ENCODE measurements at regions not wholly inside any gene's neighbourhood (a gene's known extent, or its start where the extent isn't known, plus 50 kb on each side); places are given as distances from the start of the nearest gene placed in this dataset.

DNA sequence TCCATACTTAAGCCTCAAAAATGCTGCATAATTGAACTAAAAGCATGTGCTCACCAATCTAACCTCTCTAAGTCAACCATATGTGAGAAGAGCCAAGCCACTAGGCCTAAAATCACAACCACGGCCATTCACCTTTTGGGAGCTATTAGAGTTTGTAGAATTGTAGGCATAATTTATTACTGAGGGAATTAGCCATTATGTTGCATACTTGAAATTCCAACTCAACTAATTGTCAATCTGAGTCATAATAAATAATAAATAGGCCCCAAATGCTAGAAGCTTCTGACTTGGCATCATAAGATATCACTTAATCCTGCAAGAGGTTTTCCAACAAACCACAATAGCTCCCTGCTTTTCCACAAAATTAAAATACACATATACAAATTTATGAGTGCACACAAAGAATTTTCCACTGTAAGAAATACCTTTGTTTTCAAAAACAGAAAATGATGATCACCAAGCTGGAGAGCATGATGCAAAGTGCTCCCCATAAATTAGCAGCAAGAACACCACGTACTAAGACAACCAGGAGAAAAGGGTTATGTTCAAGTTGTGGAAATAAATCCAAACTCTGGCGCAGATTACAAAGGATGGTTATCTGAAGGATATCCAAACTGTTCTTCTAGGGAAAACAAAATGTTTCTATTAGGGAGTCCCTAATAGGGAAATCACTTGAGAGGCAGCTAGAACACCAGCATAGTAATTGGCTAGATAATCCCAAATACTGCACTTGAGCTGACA lies 250.0 kb upstream of the SLC30A5 start:
- H4K20me1 ChIP-seq (ENCODE audit: insufficient read depth, low read length): no peaks in the 10 kb centered on the region
- no peak for DNase-seq
- no peak for ATAC-seq (ENCODE audit: insufficient read depth, low read depth)
- no peaks in the 10 kb centered on the region for H3K79me2 ChIP-seq (ENCODE audit: insufficient read depth, low read length)
- H3K4me1 ChIP-seq (ENCODE audit: insufficient read depth, low read length): no peaks in the 10 kb centered on the region
- no peak for TF ChIP-seq EZH2 (IDR thresholded peaks at IDR 0.05; ENCODE audit: borderline replicate concordance, low read depth, low read length, severe bottlenecking)
- no peak for TF ChIP-seq CTCF (IDR thresholded peaks at IDR 0.05; ENCODE audit: borderline replicate concordance, extremely low read depth, low read length, poor library complexity, severe bottlenecking)
- H3K36me3 ChIP-seq (ENCODE audit: insufficient read depth, low read length): no peaks in the 10 kb centered on the region
- H3K9me3 ChIP-seq (ENCODE audit: insufficient read depth, low read length, severe bottlenecking): no peaks in the 10 kb centered on the region
- no peaks in the 10 kb centered on the region for H3K27me3 ChIP-seq (ENCODE audit: insufficient read depth, low read length, poor library complexity)
- H3K9ac ChIP-seq (ENCODE audit: low read depth, low read length): no peak overlapping the region
- no peak overlapping the region for H3K4me2 ChIP-seq (ENCODE audit: insufficient read depth, low read length)
- no peak overlapping the region for H3K27ac ChIP-seq (ENCODE audit: low read length)
- no peak overlapping the region for H2AFZ ChIP-seq (ENCODE audit: low read depth, low read length)
- H3K4me3 ChIP-seq (ENCODE audit: low read depth in 1 of 2, low read length in 2 of 2): no peak overlapping the region

DNA sequence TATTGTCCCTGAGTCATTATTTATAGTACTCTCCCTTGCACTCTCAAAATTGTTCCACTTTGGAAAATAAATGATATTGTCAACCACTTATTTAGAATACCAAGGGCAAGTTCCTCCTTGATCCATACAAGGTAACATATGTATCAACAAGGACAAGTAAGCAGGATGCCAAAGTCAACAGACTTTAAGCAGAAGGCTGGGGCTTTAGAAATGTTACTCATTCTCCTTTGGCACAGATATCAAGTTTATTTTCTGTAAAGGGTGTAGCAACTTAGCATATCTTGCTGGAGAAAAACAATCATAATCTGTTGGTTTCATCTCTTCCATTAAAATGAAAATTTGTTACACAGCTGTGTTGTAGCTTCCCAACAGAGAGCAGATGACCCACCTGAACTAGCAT lies 248.7 kb upstream of the SLC30A5 start:
- no peaks in the 10 kb centered on the region for H4K20me1 ChIP-seq (ENCODE audit: insufficient read depth, low read length)
- no peak overlapping the region for H2AFZ ChIP-seq (ENCODE audit: low read depth, low read length)
- H3K79me2 ChIP-seq (ENCODE audit: insufficient read depth, low read length): no peaks in the 10 kb centered on the region
- H3K27ac ChIP-seq (ENCODE audit: low read length): no peak overlapping the region
- H3K4me1 ChIP-seq (ENCODE audit: insufficient read depth, low read length): no peaks in the 10 kb centered on the region
- H3K4me3 ChIP-seq (ENCODE audit: low read depth in 1 of 2, low read length in 2 of 2): no peak overlapping the region
- H3K27me3 ChIP-seq (ENCODE audit: insufficient read depth, low read length, poor library complexity): no peaks in the 10 kb centered on the region
- no peak for TF ChIP-seq EZH2 (IDR thresholded peaks at IDR 0.05; ENCODE audit: borderline replicate concordance, low read depth, low read length, severe bottlenecking)
- TF ChIP-seq CTCF (IDR thresholded peaks at IDR 0.05; ENCODE audit: borderline replicate concordance, extremely low read depth, low read length, poor library complexity, severe bottlenecking): no peak
- DNase-seq (no peak), ATAC-seq (ENCODE audit: insufficient read depth, low read depth) (no peak)
- no peak overlapping the region for H3K9ac ChIP-seq (ENCODE audit: low read depth, low read length)
- no peak overlapping the region for H3K4me2 ChIP-seq (ENCODE audit: insufficient read depth, low read length)
- H3K9me3 ChIP-seq (ENCODE audit: insufficient read depth, low read length, severe bottlenecking): no peaks in the 10 kb centered on the region
- no peaks in the 10 kb centered on the region for H3K36me3 ChIP-seq (ENCODE audit: insufficient read depth, low read length)

DNA sequence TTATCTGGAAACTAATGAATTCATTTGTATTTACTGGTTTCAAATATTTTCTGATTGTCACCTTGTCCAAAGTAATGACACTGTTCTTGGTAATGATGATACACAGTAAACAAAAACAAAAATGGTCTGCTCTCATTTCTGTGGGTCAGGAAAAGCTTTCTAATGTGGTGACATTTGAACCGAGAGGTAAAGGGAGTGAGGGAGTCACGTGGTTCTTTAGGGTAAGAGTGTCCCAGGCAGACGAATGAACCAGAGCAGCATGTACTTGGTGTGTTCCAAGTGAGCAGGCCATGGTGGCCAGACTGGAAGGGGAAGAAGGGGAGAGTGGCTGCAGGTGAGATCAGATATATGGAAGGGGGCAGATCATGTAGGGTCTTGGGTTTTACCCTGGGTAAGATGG lies 247.0 kb upstream of the SLC30A5 start:
- Histone ChIP-seq H3K9ac (ENCODE audit: low read depth, low read length) (no peak overlapping the region), H3K36me3 (ENCODE audit: insufficient read depth, low read length) (no peaks in the 10 kb centered on the region), H3K4me2 (ENCODE audit: insufficient read depth, low read length) (no peak overlapping the region), H3K79me2 (ENCODE audit: insufficient read depth, low read length) (no peaks in the 10 kb centered on the region), H4K20me1 (ENCODE audit: insufficient read depth, low read length) (no peaks in the 10 kb centered on the region), H3K4me1 (ENCODE audit: insufficient read depth, low read length) (no peaks in the 10 kb centered on the region), H3K4me3 (ENCODE audit: low read depth in 1 of 2, low read length in 2 of 2) (no peak overlapping the region), H3K9me3 (ENCODE audit: insufficient read depth, low read length, severe bottlenecking) (no peaks in the 10 kb centered on the region), H3K27ac (ENCODE audit: low read length) (no peak overlapping the region), H2AFZ (ENCODE audit: low read depth, low read length) (no peak overlapping the region), H3K27me3 (ENCODE audit: insufficient read depth, low read length, poor library complexity) (no peaks in the 10 kb centered on the region)
- no peak for DNase-seq
- no peak for TF ChIP-seq EZH2 (IDR thresholded peaks at IDR 0.05; ENCODE audit: borderline replicate concordance, low read depth, low read length, severe bottlenecking)
- TF ChIP-seq CTCF (IDR thresholded peaks at IDR 0.05; ENCODE audit: borderline replicate concordance, extremely low read depth, low read length, poor library complexity, severe bottlenecking): no peak
- no peak for ATAC-seq (ENCODE audit: insufficient read depth, low read depth)

Measured in DND-41 (cell line).